Nephron (organoid): ENCODE measurements at regions not wholly inside any gene's neighbourhood (a gene's known extent, or its start where the extent isn't known, plus 50 kb on each side); places are given as distances from the start of the nearest gene placed in this dataset.

ENCODE experiments used
- H3K27ac Mint-ChIP-seq, 3 experiments: 2 replicates each; pipeline ENCODE4 v1.8.0; 2020; ENCODE audit warnings: mixed read lengths in 3 of 3, mild to moderate bottlenecking in 2 of 3, moderate library complexity in 1 of 3
- H3K27me3 Mint-ChIP-seq: 2 replicates; pipeline ENCODE4 v1.8.0; 2021; ENCODE audit warnings: low read depth, mild to moderate bottlenecking, moderate library complexity, mixed read lengths
- H3K36me3 Mint-ChIP-seq: 2 replicates; pipeline ENCODE4 v1.8.0; 2020; ENCODE audit warnings: low read depth, mixed read lengths
- H3K4me1 Mint-ChIP-seq: 2 replicates; pipeline ENCODE4 v1.8.0; 2020; ENCODE audit warnings: mixed read lengths
- H3K4me3 Mint-ChIP-seq, 3 experiments: 2 replicates each; pipeline ENCODE4 v1.8.0; 2020; ENCODE audit warnings: mild to moderate bottlenecking in 3 of 3, mixed read lengths in 3 of 3, moderate library complexity in 2 of 3
- H3K9me3 Mint-ChIP-seq: 2 replicates; pipeline ENCODE4 v1.8.0; 2020; ENCODE audit warnings: mixed read lengths
- TF ChIP-seq, protein P1 (sequence below), 3 experiments: fragments of 200-600 bp; sonication (generic); IDR thresholded peaks; one replicate each; pipeline ENCODE4 v1.5.0; 2021; ENCODE audit warnings: antibody characterized with exemption in 3 of 3; ENCODE audit not compliant: unreplicated experiment in 3 of 3

DNA sequence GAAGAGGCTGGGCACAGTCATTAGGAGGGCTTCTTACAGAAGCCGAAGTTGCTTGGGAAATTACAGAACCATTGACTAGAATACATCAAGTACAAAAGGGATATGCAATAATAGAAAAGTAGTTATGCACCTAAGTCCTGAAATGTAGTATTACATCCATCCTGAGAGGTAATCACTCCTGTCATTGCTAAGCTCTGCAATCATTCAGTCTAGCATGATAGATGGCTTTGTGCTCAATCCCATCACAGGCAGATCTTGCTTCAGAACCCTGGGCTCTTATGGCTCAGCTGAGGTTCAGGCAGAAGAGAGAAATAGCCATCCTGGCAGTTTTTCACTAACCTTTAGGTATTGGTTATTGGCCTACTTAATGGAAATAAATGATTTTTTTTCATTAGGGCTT, 231.7 kb upstream of the AFF2 start:
- Mint-ChIP-seq H3K9me3 (peaks cover 1% of the 10 kb centered on the region), H3K4me3 (no peak overlapping the region), H3K36me3 (no peaks in the 10 kb centered on the region), H3K27me3 (no peaks in the 10 kb centered on the region), H3K27ac (no peak overlapping the region), H3K4me1 (no peaks in the 10 kb centered on the region)
- TF ChIP-seq, protein P1, sequence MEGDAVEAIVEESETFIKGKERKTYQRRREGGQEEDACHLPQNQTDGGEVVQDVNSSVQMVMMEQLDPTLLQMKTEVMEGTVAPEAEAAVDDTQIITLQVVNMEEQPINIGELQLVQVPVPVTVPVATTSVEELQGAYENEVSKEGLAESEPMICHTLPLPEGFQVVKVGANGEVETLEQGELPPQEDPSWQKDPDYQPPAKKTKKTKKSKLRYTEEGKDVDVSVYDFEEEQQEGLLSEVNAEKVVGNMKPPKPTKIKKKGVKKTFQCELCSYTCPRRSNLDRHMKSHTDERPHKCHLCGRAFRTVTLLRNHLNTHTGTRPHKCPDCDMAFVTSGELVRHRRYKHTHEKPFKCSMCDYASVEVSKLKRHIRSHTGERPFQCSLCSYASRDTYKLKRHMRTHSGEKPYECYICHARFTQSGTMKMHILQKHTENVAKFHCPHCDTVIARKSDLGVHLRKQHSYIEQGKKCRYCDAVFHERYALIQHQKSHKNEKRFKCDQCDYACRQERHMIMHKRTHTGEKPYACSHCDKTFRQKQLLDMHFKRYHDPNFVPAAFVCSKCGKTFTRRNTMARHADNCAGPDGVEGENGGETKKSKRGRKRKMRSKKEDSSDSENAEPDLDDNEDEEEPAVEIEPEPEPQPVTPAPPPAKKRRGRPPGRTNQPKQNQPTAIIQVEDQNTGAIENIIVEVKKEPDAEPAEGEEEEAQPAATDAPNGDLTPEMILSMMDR (IDR thresholded peaks at IDR 0.05; ENCODE audit: unreplicated experiment in 3 of 3): no peak

DNA sequence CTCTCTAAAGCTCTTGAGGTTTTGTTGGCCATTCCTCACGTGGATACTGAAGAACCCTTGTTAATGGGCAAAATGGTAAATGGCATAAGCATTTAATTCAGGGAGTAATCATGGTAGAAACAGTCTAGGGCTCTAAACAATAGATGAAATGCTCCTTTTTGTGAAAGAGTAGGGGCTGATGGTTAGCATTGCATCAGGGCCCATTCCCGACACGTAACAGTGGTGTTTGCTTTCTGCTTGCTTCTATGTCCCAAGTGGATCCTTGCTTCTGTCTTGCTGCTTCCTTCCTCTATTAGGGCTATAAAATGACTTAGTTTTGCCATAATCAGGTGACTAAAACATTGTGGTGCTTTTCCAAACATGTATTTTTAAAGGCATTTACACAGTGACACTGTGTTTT, 230.9 kb upstream of the AFF2 start:
- Mint-ChIP-seq H3K4me3 (no peak overlapping the region), H3K36me3 (no peaks in the 10 kb centered on the region), H3K27ac (no peak overlapping the region), H3K4me1 (no peaks in the 10 kb centered on the region), H3K27me3 (no peaks in the 10 kb centered on the region), H3K9me3 (no peaks in the 10 kb centered on the region)
- TF ChIP-seq, protein P1 (IDR thresholded peaks at IDR 0.05; ENCODE audit: unreplicated experiment in 3 of 3): no peak

DNA sequence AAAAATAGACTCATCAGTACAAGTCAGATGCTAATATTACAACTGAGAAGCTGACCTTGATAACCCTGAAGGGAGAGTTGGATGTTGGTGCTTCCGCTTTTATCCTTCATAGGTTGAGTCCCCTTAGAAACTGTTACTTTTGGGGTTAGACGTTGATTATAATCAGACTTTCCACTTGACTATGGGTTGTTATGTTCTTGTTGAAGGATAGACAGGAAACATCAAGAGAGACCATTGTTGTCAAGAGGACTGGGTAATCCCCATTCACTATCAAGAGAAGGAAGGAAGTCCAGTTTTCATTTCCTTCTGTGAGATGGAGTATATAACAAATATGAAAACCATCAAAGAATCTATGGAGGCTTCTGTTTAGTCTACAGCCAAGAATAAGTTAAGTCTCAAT, 229.9 kb upstream of the AFF2 start:
- Mint-ChIP-seq H3K27me3 (no peaks in the 10 kb centered on the region), H3K27ac (no peak overlapping the region), H3K4me3 (no peak overlapping the region), H3K36me3 (no peaks in the 10 kb centered on the region), H3K9me3 (peaks cover 8% of the 10 kb centered on the region), H3K4me1 (no peaks in the 10 kb centered on the region)
- TF ChIP-seq, protein P1 (IDR thresholded peaks at IDR 0.05; ENCODE audit: unreplicated experiment in 3 of 3): no peak

DNA sequence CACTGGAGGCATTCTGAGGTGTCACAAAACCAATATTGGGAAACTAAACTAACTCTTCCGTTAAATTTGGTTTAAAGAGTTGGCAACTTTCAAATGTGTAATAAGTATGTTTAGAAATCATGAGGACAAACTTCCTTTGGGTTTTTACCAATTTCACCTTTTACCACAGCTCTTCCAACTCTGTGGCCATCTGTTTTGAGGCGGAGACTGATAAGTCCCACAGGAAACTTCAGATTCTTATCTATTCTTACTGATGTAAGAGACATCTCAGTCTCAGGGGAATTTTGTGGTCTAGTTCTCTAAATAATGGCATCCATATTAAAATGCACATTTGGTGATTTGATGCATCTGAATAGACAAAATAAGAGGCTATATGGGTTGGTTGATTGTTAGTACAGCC, 229.2 kb upstream of the AFF2 start:
- no peak overlapping the region for H3K27ac Mint-ChIP-seq
- H3K9me3 Mint-ChIP-seq: peaks cover 8% of the 10 kb centered on the region
- no peaks in the 10 kb centered on the region for H3K36me3 Mint-ChIP-seq
- no peak overlapping the region for H3K4me3 Mint-ChIP-seq
- H3K27me3 Mint-ChIP-seq: no peaks in the 10 kb centered on the region
- TF ChIP-seq, protein P1 (IDR thresholded peaks at IDR 0.05; ENCODE audit: unreplicated experiment in 3 of 3): no peak
- H3K4me1 Mint-ChIP-seq: no peaks in the 10 kb centered on the region

DNA sequence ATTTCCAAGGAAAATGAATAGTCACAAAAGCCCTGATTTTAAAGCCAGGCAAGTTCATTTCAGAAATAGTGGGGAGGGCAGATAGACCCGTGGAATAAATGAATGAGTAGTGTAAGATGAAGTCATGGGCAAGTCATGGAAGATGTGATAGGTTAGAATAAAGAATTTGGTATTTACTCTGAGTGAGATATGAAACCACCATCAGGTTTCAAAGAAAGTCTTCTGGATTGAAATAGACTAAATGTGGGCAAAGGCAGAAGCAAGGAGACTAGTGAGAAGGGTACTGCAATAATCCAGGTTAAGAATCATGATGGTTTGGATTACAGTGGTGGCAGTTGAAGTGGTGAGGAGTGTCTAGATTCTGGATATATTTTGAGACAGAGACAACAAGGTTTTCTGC, 218.5 kb upstream of the AFF2 start:
- TF ChIP-seq, protein P1 (IDR thresholded peaks at IDR 0.05; ENCODE audit: unreplicated experiment in 3 of 3): no peak
- Mint-ChIP-seq H3K4me1 (no peaks in the 10 kb centered on the region), H3K27ac (no peak overlapping the region), H3K27me3 (no peaks in the 10 kb centered on the region), H3K9me3 (peaks cover 9% of the 10 kb centered on the region), H3K4me3 (no peak overlapping the region), H3K36me3 (no peaks in the 10 kb centered on the region)

DNA sequence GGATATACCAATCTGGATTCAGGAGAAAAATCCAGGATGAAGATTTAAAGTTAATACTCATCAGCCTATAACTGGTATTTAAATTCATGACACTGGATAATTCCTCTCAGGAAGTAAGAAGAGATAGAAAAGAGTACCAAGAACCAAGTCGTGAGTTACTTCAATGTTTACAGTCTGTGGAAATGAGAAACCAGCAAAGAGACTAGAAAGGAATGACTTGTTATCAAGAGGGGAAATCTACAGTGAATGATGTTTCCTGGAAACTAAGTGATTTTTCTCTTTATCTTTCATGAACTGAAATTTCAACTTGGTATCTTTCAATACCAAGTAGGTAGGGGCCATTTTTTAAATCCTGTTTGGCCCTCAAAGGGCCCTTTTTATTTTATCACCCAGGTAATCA, 217.9 kb upstream of the AFF2 start:
- TF ChIP-seq, protein P1 (IDR thresholded peaks at IDR 0.05; ENCODE audit: unreplicated experiment in 3 of 3): no peak
- Mint-ChIP-seq H3K27ac (no peak overlapping the region), H3K27me3 (no peaks in the 10 kb centered on the region), H3K4me3 (no peak overlapping the region), H3K9me3 (peaks cover 3% of the 10 kb centered on the region), H3K36me3 (no peaks in the 10 kb centered on the region), H3K4me1 (no peaks in the 10 kb centered on the region)
